ENCODE measurements at regions not wholly inside any gene's neighbourhood (a gene's known extent, or its start where the extent isn't known, plus 50 kb on each side); places are given as distances from the start of the nearest gene placed in this dataset.

GRCh38 chr9:93829271-93830011 lies 125.7 kb downstream of the BARX1 start:
- DNase-seq: no peak

- no peak for DNase-seq
Measured at GRCh38 chr9:93828331-93829097, 126.6 kb downstream of the BARX1 start.

- peak; percentile 52 for DNase-seq
Measured at GRCh38 chr9:93827545-93828330, 127.4 kb downstream of the BARX1 start.

GRCh38 chr9:93826905-93827544 lies 128.1 kb downstream of the BARX1 start:
- no peak for DNase-seq

GRCh38 chr9:93826209-93826608 lies 128.9 kb downstream of the BARX1 start:
- no peak for DNase-seq

- DNase-seq: no peak
Measured at GRCh38 chr9:93825348-93826115, 129.6 kb downstream of the BARX1 start.

- DNase-seq: no peak
Measured at GRCh38 chr9:93824386-93825294, 130.5 kb downstream of the BARX1 start.

GRCh38 chr9:93823245-93824072 lies 131.7 kb downstream of the BARX1 start:
- DNase-seq: no peak

GRCh38 chr9:93822229-93822628 lies 132.9 kb downstream of the BARX1 start:
- DNase-seq: no peak

- no peak for DNase-seq
Measured at GRCh38 chr9:93821307-93821703, 133.8 kb downstream of the BARX1 start.

GRCh38 chr9:93820667-93821306 lies 134.4 kb downstream of the BARX1 start:
- no peak for DNase-seq

GRCh38 chr9:93819905-93820304 lies 135.2 kb downstream of the BARX1 start:
- DNase-seq: no peak

GRCh38 chr9:93818827-93819472 lies 136.2 kb downstream of the BARX1 start:
- DNase-seq: no peak

GRCh38 chr9:93818237-93818636 lies 136.9 kb downstream of the BARX1 start:
- DNase-seq: no peak

GRCh38 chr9:93815677-93816076 lies 139.5 kb downstream of the BARX1 start:
- DNase-seq: no peak

GRCh38 chr9:93815135-93815534 lies 140.0 kb downstream of the BARX1 start:
- DNase-seq: no peak

- DNase-seq: no peak
Measured at GRCh38 chr9:93814077-93814956, 140.8 kb downstream of the BARX1 start.
